ENCODE measurements at regions not wholly inside any gene's neighbourhood (a gene's known extent, or its start where the extent isn't known, plus 50 kb on each side); places are given as distances from the start of the nearest gene placed in this dataset.

- TF ChIP-seq POLR2A (IDR thresholded peaks at IDR 0.05) (no peak), CTCF (IDR thresholded peaks at IDR 0.05) (no peak), POLR2AphosphoS5 (IDR thresholded peaks at IDR 0.05) (no peak)
These were observed 132.8 kb downstream of the CCDC34 start for GRCh38 chr11:27230192-27230572.

Measured in breast epithelium (tissue), 3 donors.